T-helper 9 cell (primary cell): ENCODE measurements at regions not wholly inside any gene's neighbourhood (a gene's known extent, or its start where the extent isn't known, plus 50 kb on each side); places are given as distances from the start of the nearest gene placed in this dataset.
"Not testable (repeated sequence)": the region's sequence is repeated elsewhere in the genome, so short reads cannot be mapped to it uniquely, and the experiment has no call there.

Experiments
- DNase-seq: peaks from one replicate; pipeline ENCODE4 v3.0.0-alpha.2; 2020

- DNase-seq, result no peak
Observed at GRCh38 chr13:88436974-88437373, 765.8 kb downstream of the SLITRK5 start.

- no peak for DNase-seq
Observed at GRCh38 chr13:88450515-88450914, 779.3 kb downstream of the SLITRK5 start.

GRCh38 chr13:88456151-88456550, 785.0 kb downstream of the SLITRK5 start:
- DNase-seq, result no peak

- DNase-seq, result no peak
Observed at GRCh38 chr13:88459331-88459730, 788.2 kb downstream of the SLITRK5 start.

- no peak for DNase-seq
Observed at GRCh38 chr13:88461272-88462009, 790.3 kb downstream of the SLITRK5 start.

- DNase-seq, result no peak
Observed at GRCh38 chr13:88464851-88465250, 793.7 kb downstream of the SLITRK5 start.

- DNase-seq, result no peak
Observed at GRCh38 chr13:88472316-88472715, 801.1 kb downstream of the SLITRK5 start.

GRCh38 chr13:88483202-88483601, 812.0 kb downstream of the SLITRK5 start:
- no peak for DNase-seq

GRCh38 chr13:88507909-88508308, 836.7 kb downstream of the SLITRK5 start:
- DNase-seq, result no peak

GRCh38 chr13:88512993-88513392, 841.8 kb downstream of the SLITRK5 start:
- DNase-seq, result not testable (repeated sequence)

- no peak for DNase-seq
Observed at GRCh38 chr13:88526186-88526852, 855.1 kb downstream of the SLITRK5 start.

- no peak for DNase-seq
Observed at GRCh38 chr13:88526853-88527215, 855.7 kb downstream of the SLITRK5 start.

GRCh38 chr13:88541994-88542393, 870.8 kb downstream of the SLITRK5 start:
- DNase-seq, result no peak

GRCh38 chr13:88544836-88545235, 873.7 kb downstream of the SLITRK5 start:
- DNase-seq, result no peak

GRCh38 chr13:88552966-88553365, 881.8 kb downstream of the SLITRK5 start:
- no peak for DNase-seq

- no peak for DNase-seq
Observed at GRCh38 chr13:88565566-88565965, 894.4 kb downstream of the SLITRK5 start.

- no peak for DNase-seq
Observed at GRCh38 chr13:88585861-88586260, 914.7 kb downstream of the SLITRK5 start.

- no peak for DNase-seq
Observed at GRCh38 chr13:88586263-88586662, 915.1 kb downstream of the SLITRK5 start.

GRCh38 chr13:88590574-88590973, 919.4 kb downstream of the SLITRK5 start:
- DNase-seq, result no peak

- no peak for DNase-seq
Observed at GRCh38 chr13:88592105-88592504, 920.9 kb downstream of the SLITRK5 start.

GRCh38 chr13:88601949-88602348, 930.8 kb downstream of the SLITRK5 start:
- DNase-seq, result no peak

GRCh38 chr13:88602786-88603777, 931.9 kb downstream of the SLITRK5 start:
- no peak for DNase-seq

- DNase-seq, result no peak
Observed at GRCh38 chr13:88617176-88617575, 946.0 kb downstream of the SLITRK5 start.
